HG03159 (cell line): ENCODE measurements at regions not wholly inside any gene's neighbourhood (a gene's known extent, or its start where the extent isn't known, plus 50 kb on each side); places are given as distances from the start of the nearest gene placed in this dataset.

ENCODE experiments used
- ATAC-seq: cut with Tn5 transposase; IDR thresholded peaks from one replicate; pipeline ENCODE4 v1.9.1; 2021; ENCODE audit warnings: mild to moderate bottlenecking, moderate library complexity; ENCODE audit not compliant: unreplicated experiment

GRCh38 chr2:81706856-81707255 lies 1402.3 kb upstream of the LRRTM1 start:
- no peak for ATAC-seq

GRCh38 chr2:81703831-81704230 lies 1399.3 kb upstream of the LRRTM1 start:
- ATAC-seq: no peak

GRCh38 chr2:81692566-81692965 lies 1388.0 kb upstream of the LRRTM1 start:
- ATAC-seq: no peak

- no peak for ATAC-seq
Measured at GRCh38 chr2:81675641-81676040, 1371.1 kb upstream of the LRRTM1 start.

- ATAC-seq: no peak
Measured at GRCh38 chr2:81672923-81673322, 1368.4 kb upstream of the LRRTM1 start.

GRCh38 chr2:81672516-81672915 lies 1368.0 kb upstream of the LRRTM1 start:
- no peak for ATAC-seq

- no peak for ATAC-seq
Measured at GRCh38 chr2:81670885-81671284, 1366.3 kb upstream of the LRRTM1 start.

- no peak for ATAC-seq
Measured at GRCh38 chr2:81661081-81661480, 1356.5 kb upstream of the LRRTM1 start.

GRCh38 chr2:81658227-81658626 lies 1353.7 kb upstream of the LRRTM1 start:
- no peak for ATAC-seq

GRCh38 chr2:81650048-81650971 lies 1345.8 kb upstream of the LRRTM1 start:
- ATAC-seq: no peak

GRCh38 chr2:81648806-81649205 lies 1344.3 kb upstream of the LRRTM1 start:
- ATAC-seq: no peak

GRCh38 chr2:81648370-81648769 lies 1343.8 kb upstream of the LRRTM1 start:
- no peak for ATAC-seq

GRCh38 chr2:81647715-81648230 lies 1343.2 kb upstream of the LRRTM1 start:
- ATAC-seq: no peak

GRCh38 chr2:81645745-81646301 lies 1341.3 kb upstream of the LRRTM1 start:
- ATAC-seq: no peak

GRCh38 chr2:81644189-81644588 lies 1339.6 kb upstream of the LRRTM1 start:
- no peak for ATAC-seq

- no peak for ATAC-seq
Measured at GRCh38 chr2:81624825-81625224, 1320.3 kb upstream of the LRRTM1 start.

- no peak for ATAC-seq
Measured at GRCh38 chr2:81600088-81600487, 1295.5 kb upstream of the LRRTM1 start.

GRCh38 chr2:81598453-81598852 lies 1293.9 kb upstream of the LRRTM1 start:
- no peak for ATAC-seq

- no peak for ATAC-seq
Measured at GRCh38 chr2:81589406-81589805, 1284.9 kb upstream of the LRRTM1 start.

- no peak for ATAC-seq
Measured at GRCh38 chr2:81583311-81584108, 1279.0 kb upstream of the LRRTM1 start.

GRCh38 chr2:81576713-81577112 lies 1272.2 kb upstream of the LRRTM1 start:
- no peak for ATAC-seq
